ENCODE measurements at regions not wholly inside any gene's neighbourhood (a gene's known extent, or its start where the extent isn't known, plus 50 kb on each side); places are given as distances from the start of the nearest gene placed in this dataset.

DNA sequence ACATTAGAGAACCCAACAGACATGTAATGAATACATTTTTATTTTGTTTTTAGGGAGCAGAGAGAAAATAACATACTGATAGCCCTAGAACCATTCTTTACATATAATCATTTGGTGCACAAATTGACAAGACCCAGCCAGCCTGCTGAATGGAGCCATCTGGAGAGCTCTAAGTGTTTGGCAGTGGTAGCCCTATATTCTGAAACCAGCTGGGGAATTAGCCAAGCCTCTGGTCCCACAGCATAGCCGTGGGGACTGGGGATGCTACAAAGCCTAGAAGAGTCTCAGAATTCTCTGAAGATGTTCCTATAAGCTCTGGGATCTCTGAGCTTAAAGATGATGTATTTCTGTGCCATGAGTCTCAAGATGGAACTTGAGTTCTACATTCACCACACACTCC is 857.3 kb upstream of the AMELY start:
- no peak for DNase-seq (ENCODE audit: low read depth, low spot score)

DNA sequence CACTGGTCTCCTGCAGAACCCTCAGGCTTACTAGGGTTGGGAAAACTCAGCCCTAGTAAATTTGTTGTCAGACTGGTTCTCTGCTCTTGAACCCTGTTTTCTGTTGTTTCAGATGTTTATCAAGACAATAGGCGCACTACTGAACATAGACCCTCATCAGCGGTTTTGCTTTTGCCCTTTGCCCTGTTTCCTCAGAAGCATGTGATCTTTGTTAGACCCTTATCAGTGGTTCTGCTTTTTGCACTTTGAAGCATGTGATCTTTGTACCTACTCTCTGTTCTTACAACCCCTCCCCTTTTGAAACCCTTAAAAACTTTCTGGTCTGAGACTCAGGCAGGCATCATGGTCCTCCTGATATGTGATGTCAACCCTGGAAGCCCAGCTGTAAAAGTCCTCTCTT is 842.2 kb upstream of the AMELY start:
- H3K4me3 ChIP-seq (ENCODE audit: low read length), result no peak overlapping the region
- no peak for DNase-seq (ENCODE audit: low read depth, low spot score)

More for the DNA sequence above, 857.3 kb upstream of the AMELY start:
- H3K4me3 ChIP-seq (ENCODE audit: low read length), result no peak overlapping the region

DNA sequence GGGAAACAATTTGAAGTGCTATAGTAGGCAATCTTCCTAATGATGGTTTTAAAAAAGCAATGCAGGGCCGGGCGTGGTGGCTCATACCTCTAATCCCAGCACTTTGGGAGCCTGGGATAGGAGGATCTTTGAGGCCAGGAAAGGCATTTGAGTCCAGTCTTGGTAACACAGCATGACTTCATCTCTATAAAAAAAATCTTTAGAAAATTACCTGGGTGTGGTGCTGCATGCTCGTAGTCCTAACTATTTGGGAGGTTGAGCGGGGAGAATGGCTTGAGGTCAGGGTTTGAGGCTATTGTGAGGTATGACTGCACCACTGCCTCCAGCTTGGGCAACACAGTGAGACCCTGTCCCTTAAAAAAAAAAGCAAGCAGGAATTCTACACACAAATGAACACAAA is 835.2 kb upstream of the AMELY start:
- no peak overlapping the region for H3K4me3 ChIP-seq (ENCODE audit: low read length)
- no peak for DNase-seq (ENCODE audit: low read depth, low spot score)

DNA sequence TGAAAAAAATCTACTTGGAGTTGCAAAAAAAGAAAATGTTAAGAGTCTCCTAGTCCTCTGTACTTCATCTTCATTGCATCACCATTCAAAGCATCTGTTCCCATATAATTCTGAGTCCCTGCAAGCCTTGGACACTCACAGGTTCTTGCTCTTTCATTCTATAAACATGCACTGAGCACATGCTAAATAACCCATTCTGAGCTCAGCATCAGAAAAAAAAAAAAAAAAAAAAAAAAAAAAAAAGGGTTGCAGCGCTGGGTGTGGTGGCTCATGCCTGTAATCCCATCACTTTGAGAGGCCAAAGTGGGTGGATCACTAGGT is 834.0 kb upstream of the AMELY start:
- no peak for DNase-seq (ENCODE audit: low read depth, low spot score)
- H3K4me3 ChIP-seq (ENCODE audit: low read length), result no peak overlapping the region

DNA sequence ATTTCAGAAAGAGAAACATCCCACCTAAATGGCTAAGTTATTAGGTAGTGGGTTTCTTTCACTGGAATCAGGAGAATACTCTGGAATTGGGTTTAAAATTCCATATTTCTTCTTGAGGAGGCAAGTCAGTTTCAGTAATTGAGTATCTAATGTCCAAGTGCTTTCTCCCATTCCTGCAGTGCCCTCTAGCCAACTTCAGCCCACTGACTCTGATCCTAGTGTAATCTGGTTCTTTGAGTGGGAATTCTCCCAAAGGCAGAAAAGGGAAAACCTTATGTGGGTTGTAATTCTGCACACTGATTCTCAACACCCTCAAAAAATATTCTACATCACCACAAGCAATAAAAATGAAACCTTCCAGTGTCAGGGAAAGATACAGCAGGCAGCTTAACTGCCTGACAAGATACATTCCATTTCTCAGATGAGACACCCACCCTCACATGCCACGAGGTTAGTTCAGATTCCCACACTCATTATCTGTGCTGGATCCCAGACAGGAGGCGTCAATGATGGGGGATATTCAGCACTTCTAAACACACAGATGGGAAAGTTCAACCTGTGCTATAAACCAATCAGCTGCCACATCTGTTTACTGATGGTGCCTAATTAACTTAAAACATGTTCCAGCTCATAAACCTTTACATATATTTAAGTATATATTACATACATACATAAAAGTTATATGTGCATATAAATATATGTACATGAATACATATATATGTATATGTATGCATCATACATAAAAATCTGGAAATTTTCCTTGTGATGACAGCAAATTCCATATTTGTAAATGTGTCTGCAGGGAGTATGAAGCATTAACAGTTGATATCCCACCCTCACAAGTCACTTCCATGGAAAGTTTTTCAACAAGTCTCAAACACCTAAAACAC is 833.4 kb upstream of the AMELY start:
- DNase-seq (ENCODE audit: low read depth, low spot score), result no peak
- no peak overlapping the region for H3K4me3 ChIP-seq (ENCODE audit: low read length)

DNA sequence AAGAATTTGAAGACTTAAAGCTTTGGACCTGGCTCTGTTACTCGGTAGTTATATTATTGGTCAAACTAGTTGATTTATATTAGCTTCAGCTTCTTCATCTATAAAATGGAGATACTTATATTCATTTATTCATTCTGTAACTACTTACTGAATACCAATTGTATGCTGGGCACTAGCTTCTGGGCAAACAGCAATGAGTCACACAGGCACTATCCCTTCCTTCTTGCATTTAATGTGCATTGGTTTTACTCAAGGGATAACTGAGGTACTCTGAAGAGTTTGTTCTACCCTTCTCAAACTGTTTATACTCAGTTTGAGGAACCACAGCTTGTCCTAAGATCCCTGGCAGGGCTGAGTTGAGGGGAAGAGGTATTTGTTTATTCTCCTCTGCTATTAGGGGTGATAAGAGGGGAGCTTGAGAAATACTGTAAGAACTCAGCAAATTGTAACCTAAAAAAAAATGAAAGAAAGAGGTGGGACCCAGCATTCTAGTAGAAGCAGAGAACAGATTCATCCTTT is 825.4 kb upstream of the AMELY start:
- no peak for DNase-seq (ENCODE audit: low read depth, low spot score)

DNA sequence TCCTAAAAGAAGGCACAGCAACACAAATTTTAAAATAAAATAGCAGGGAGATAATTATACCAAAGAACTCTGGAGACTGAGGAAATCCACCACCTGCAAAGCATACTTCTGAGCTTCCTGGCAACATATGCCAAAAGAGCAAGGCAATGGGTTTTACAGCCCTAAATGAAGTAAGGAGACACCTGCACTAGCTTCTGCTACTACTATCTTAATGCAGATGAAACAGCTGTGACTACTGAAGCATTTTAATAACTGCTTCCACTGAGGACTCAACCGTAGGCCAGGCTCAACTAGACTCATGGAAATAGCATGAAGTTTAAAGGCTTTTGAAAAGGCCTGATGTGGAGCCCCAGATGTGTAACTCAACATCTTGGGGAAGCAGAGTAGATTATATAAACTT is 820.1 kb upstream of the AMELY start:
- H3K4me3 ChIP-seq (ENCODE audit: low read length), result no peak overlapping the region
- DNase-seq (ENCODE audit: low read depth, low spot score), result no peak

More for the DNA sequence above, 825.4 kb upstream of the AMELY start:
- H3K4me3 ChIP-seq (ENCODE audit: low read length), result no peak overlapping the region

DNA sequence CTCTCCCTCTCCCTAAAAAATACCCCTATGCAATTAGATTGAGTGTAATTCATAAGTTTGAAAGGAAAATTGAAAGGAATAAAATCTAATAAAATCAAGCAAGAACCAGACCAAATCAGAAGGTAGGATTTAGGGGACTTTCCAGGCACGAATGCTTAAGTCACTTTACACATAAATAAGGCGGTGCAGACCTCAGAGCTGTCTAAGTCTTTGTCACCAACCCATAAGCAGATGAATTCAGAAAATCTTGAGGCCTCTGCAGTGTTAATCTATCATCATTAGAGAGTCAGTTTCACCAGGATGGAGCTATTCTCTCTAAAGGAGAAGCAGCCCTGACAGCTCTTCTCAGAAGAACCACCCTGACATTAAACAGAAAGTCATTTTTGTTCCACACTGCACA is 819.1 kb upstream of the AMELY start:
- no peak overlapping the region for H3K4me3 ChIP-seq (ENCODE audit: low read length)
- no peak for DNase-seq (ENCODE audit: low read depth, low spot score)

DNA sequence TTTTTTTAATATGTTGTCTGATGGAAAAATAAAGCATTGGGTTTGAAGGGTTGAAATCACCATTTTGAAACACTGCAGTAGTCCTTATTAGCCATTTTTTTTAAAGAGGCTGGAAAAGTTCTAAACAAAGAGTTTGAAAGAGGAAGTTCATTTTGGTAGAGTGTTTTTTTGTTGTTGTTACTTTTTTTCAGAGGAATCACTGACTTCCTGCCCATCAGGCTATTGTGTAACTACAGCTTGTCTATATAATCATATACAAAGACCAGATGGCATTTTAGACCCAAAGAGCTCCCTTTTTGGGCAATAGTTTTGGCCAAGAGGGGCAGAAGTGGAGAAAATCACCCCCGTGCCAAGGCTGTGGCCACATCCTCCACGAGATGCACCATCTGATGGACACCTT is 818.5 kb upstream of the AMELY start:
- no peak for DNase-seq (ENCODE audit: low read depth, low spot score)
- H3K4me3 ChIP-seq (ENCODE audit: low read length), result no peak overlapping the region

DNA sequence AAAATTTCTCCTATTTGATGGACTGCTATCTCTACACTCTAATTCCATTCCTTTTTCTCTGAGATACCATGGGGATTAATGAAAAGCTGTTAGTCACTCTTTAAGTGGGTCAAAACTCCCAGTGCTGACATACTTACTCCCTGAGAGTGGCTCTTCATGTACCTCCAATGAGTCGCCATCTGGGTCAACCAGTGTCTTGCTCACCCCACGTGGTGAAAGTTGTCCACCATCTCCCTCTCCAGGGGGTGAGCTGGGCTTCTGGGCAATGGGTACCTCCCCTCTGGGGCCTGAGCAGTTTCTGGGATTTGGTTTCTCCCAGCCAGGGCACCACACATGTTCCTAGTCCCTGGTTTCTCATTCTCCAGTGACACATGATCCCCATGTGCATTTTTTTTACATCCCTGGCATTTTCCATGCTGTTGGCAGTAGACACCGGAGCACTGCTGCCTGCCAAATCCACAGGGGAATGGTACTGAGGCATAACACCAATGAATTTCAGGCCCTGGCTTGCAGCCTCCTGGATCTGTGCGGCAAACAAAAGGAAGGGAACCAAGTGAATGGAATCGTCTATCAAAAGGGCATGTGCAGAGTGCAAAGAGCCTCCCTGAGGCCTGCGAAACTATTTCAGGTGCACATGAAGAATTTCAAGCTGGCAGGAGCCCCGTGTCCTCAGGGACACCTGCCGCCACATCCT is 817.9 kb upstream of the AMELY start:
- DNase-seq (ENCODE audit: low read depth, low spot score), result no peak
- H3K4me3 ChIP-seq (ENCODE audit: low read length), result no peak overlapping the region

DNA sequence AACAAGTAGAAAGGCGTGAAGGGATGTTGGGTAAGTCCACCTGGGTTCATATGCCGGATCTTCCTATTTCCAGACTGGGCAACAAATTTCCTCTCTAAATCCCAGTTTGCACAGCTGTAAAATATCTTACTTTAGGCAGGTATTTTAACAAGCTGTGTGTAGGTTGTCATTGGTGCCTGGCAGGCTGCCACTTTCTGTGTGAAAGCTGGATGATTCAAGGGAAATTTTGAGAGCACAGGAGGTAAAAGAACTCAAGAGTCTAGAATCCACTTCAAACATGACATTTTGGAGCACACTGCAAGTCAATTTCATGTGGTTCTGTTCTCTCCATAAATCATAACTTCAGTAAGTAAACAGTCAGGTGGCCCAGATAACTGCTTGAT is 817.4 kb upstream of the AMELY start:
- DNase-seq (ENCODE audit: low read depth, low spot score), result no peak

DNA sequence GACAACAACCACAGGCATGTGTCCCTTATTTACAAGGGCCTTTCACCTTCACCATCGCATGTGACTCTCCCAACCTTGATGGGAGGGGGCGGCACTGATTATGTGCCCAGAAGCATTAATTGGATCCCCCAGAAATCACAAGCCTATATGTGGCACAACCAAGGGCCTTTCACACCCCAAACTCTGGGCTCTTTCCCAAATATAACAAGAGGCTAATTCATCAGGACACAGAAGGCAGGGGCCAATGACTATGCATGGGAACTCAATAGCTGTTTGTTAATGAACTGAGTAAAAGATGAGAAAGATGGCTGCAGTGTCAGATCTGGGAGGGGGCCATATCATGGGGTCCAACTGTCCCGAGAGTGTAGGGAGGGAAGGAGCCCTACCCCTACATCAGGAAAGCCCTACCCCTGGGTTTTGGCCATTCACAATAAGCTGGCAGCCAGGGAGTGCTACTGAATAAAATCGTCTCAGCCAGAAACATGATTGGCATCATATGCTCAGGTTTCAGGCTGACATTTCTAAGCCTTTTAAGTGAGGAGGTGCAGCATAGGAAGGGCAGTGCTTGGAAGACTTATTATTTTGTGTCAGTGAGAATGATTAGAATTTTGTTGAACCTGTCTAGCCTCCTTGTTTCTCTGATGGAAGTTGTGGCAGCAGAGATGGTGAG is 814.4 kb upstream of the AMELY start:
- DNase-seq (ENCODE audit: low read depth, low spot score), result no peak

More for the DNA sequence above, 817.4 kb upstream of the AMELY start:
- H3K4me3 ChIP-seq (ENCODE audit: low read length), result no peak overlapping the region

DNA sequence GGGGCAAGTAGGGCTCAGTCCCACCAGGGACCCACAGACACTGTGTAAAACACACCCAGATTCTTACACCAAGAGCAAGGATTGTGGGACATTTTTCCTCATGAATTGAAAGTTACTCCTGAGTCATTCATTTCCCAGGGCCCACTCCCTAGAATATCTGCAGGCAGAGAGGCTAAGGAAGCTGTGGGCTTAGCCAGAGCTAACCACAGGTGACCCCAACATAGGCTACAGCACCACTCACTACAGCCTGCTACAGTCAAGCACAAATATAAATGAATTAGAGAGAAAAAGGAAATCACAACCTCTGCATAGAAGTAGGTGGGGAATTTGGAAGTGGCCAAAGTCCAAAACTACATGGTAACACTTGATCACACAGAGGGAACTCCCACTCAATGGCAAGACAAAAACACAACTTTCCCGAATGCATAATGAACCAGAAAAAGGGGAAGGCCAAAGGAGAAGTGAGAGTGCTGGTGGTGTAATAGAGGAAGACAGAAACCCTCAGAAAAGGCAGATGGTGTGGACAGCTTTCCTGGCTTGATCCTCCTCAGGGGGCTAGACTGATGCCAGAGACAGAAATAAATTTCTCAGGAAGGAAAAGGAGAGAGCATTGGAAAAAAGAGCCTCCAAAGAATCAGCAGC is 812.6 kb upstream of the AMELY start:
- H3K4me3 ChIP-seq (ENCODE audit: low read length), result no peak overlapping the region
- no peak for DNase-seq (ENCODE audit: low read depth, low spot score)

More for the DNA sequence above, 814.4 kb upstream of the AMELY start:
- no peak overlapping the region for H3K4me3 ChIP-seq (ENCODE audit: low read length)

DNA sequence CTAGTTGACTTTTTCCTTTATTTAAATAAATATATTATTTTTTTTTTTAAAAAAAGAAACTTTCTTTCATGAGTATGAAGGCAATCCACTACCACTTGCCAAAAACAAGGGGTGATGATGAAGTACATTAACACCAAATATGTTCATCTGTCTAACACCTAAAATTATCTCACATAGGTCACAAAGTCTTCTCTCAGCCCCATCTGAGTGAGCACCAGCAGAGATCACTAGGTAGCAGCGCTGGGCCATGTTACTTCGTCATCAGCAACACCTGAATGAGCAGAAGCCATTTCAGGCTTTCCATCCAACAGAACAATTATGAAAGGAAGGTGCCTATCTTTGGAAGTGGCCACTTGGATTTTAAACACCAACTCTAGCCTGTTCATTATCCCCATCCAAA is 811.6 kb upstream of the AMELY start:
- no peak for DNase-seq (ENCODE audit: low read depth, low spot score)
- H3K4me3 ChIP-seq (ENCODE audit: low read length), result no peak overlapping the region

DNA sequence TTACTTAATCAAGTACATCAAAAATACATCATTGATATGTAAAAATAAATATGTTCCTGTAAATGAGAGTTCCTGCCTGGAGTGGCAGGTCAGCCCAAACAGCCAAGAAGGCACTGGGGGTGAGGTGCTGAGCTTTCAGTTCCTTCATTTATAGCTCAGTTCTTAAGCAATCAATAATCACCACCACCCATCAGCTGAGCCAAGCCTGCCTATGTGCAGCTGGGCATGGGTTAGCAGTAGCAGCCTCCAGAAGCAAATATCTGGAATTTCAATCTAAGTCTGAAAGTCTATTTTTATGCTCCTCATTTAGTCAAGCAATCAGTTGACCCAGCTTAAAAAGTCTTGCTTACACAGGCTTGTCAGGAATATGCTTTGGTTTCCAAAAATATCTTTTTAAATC is 811.0 kb upstream of the AMELY start:
- H3K4me3 ChIP-seq (ENCODE audit: low read length), result no peak overlapping the region
- DNase-seq (ENCODE audit: low read depth, low spot score), result no peak

DNA sequence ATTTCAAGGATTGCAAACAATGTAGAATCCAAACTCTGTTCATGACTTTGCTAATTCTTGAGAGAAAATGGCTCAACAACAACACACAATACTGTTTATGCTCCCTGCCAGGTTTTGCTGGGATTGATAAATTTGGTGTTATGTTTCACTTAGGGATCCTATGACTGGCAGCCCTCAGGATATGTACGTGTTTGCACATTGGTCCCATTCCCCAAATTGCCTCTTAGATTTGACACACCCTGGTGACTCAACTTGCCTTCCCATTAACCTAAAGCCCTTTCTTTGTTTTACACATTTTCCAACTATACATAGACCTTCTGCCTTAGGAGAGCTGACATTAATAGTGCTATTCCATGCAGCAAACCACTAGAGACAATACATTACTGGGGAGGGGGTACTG is 809.4 kb upstream of the AMELY start:
- no peak for DNase-seq (ENCODE audit: low read depth, low spot score)
- H3K4me3 ChIP-seq (ENCODE audit: low read length), result no peak overlapping the region

DNA sequence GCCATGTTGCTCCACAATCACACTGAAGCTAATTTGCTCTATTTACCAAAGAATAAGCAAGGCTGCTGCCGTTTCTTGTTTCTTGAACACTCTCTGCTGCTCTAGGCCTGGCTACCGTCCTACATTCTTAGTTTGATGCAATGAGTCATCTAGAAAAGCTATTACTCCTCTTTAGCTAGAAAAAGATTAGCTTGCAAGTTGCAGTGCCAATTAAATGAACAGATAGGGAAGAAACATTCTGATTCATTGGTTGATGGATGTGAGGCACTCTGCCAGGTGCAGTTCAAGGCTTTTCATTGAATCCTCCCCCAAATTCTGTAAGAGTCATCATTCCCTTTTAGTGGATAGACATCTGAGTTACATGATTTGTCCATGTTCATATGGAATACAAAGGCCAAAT is 807.7 kb upstream of the AMELY start:
- no peak for DNase-seq (ENCODE audit: low read depth, low spot score)
- no peak overlapping the region for H3K4me3 ChIP-seq (ENCODE audit: low read length)

DNA sequence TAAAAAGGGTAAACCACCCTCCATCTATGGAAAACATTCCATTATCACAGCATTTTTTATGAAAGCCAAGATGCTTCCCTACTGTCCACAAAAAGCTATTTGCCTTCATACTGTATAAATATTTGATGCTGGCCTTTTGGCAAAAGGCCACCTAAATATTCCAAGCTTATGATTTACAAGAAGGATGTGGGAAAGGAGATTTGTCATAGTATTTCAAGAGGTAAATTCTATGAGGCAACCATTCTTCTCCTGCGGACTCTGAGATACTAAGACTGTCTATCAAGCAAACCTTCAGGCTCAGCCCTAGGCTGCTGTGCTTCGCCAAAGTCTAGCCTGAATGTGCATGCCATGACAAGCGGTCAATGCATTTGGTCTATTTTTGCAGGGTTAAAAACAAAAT is 807.1 kb upstream of the AMELY start:
- no peak for DNase-seq (ENCODE audit: low read depth, low spot score)
- no peak overlapping the region for H3K4me3 ChIP-seq (ENCODE audit: low read length)

DNA sequence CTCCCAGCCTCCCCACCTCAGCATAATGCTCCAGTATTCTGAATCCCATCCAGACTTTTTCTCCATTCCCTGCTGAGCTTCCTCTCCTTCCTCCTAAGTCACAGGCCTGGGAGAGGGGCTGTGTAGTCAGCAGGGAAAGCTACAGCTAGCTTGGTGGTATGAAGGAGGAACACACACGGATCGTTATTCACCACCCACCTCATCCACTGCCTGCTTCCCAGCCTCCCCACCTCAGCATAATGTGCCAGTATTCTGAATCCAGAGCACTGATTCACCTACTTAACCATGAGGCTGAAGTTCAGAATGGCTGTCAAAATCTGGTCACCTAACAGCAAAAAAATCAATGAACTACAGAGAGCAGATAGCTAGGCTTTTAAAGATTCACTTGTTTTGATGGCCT is 806.6 kb upstream of the AMELY start:
- no peak for DNase-seq (ENCODE audit: low read depth, low spot score)
- no peak overlapping the region for H3K4me3 ChIP-seq (ENCODE audit: low read length)

DNA sequence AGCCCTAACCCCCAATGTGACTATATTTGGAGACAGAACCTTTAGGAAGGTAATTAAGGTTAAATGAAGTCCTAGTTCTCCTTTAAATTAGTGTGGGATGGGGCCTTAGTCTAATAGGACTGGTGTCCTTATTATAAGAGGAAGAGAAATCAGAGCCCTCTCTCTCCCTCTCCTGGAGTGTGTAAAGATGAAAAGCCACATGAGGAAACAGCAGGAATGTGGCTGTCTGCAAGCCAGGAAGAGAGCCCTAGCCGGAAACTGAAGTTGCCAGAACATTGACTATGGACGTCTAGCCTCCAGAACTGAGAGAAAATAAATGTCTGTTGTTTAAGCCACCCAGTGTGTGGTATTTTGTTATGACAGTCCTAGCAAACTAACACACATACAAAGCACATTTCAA is 802.9 kb upstream of the AMELY start:
- H3K4me3 ChIP-seq (ENCODE audit: low read length), result no peak overlapping the region
- DNase-seq (ENCODE audit: low read depth, low spot score), result no peak
